VCaP (cell line): ENCODE measurements at regions not wholly inside any gene's neighbourhood (a gene's known extent, or its start where the extent isn't known, plus 50 kb on each side); places are given as distances from the start of the nearest gene placed in this dataset.

ENCODE experiments used
- H3K27ac ChIP-seq: fragments of 450-650 bp; 2 replicates; pipeline ENCODE4 v1.5.1; 2017
- TF ChIP-seq, protein P1 (sequence below): fragments of 450-650 bp; conservative IDR thresholded peaks from 2 replicates; pipeline ENCODE4 v1.5.1; 2017; ENCODE audit warnings: mild to moderate bottlenecking, moderate library complexity

DNA sequence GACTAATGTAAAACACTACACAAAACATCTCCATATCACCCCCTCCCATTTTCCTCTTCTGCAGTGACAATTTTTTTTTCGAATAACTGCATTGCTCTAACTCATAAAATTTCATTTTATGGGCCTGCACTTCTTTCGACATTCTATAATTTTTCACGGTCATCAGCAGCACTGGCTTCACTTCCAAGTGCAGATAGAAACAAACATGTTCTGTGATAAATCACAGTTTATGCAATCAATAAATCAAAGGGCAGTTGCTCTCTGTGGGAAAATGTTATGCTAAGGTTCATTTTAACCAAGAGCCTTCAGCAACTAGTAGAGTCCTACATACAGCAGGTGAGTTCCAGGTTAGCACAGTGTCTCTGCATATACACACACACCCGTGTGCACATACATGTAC lies 100.1 kb downstream of the GPAM start:
- peak overlapping the region; percentile 37; the same call in 1 of the 2 replicates for H3K27ac ChIP-seq
- TF ChIP-seq, protein P1, sequence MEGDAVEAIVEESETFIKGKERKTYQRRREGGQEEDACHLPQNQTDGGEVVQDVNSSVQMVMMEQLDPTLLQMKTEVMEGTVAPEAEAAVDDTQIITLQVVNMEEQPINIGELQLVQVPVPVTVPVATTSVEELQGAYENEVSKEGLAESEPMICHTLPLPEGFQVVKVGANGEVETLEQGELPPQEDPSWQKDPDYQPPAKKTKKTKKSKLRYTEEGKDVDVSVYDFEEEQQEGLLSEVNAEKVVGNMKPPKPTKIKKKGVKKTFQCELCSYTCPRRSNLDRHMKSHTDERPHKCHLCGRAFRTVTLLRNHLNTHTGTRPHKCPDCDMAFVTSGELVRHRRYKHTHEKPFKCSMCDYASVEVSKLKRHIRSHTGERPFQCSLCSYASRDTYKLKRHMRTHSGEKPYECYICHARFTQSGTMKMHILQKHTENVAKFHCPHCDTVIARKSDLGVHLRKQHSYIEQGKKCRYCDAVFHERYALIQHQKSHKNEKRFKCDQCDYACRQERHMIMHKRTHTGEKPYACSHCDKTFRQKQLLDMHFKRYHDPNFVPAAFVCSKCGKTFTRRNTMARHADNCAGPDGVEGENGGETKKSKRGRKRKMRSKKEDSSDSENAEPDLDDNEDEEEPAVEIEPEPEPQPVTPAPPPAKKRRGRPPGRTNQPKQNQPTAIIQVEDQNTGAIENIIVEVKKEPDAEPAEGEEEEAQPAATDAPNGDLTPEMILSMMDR = no peak

DNA sequence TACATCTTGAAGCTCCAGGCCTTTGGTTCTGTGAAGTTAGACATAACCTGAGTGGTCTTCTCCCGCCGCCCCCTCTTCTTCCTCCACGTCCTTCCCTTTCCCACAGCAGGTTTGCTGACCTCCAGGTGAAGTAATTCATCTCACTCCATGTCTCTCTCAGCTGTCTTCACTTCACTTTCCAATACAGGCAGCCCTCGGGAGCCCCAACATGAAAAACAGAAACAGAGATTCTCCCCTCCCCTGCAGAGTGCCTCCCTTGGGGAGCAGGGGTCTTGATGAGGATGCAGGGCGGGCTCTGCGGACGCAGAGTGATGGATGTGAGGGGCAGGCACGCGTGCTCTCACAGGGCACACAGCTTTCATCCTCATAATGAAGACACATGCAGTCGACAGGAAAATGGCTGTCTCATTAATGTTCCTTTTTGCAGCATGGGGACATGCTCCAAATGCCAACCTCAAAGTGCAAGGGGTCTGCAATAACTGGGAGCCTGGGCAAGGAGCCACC lies 95.6 kb downstream of the GPAM start:
- TF ChIP-seq, protein P1 = no peak
- H3K27ac ChIP-seq = no peak overlapping the region

DNA sequence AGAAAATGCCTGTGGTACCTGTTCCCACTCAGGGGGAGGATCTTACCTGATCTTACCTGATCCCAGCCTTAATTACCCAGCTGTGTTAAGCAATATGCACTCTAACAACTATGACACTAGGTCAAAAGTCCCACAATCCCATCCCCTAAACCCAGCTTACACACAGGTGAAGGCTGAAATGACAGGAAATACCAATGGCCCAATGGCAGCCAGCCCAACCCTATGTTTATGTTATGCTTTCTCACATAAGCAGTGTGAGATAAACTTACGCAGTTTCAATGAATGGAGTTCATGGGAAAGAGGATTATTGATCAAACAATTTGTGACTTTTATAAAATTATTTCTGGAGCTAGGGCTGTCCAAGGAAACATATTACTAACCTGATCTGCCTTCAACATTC lies 91.9 kb downstream of the GPAM start:
- TF ChIP-seq, protein P1 = no peak

DNA sequence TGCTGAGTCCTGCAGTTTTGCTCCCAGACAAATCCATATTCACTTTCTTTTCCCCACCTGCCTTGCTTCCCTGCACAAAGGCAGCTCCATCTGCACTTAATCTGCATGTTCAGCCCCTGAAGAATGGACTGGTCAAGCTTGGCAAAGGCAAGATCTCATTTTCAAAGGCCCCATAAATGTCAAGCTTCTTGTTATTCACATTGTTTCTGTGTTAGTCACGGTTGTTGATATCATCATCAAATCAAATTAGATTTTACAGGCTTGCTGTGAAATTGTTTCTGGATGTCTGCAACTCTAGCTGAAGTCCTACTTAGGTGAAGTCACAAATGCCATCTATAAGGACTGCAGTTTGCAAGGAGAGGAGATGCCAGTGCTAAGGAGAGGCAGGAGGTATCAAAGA lies 91.0 kb downstream of the GPAM start:
- no peak overlapping the region for H3K27ac ChIP-seq
- TF ChIP-seq, protein P1 = no peak

More for the DNA sequence above, 91.9 kb downstream of the GPAM start:
- H3K27ac ChIP-seq = no peak overlapping the region

DNA sequence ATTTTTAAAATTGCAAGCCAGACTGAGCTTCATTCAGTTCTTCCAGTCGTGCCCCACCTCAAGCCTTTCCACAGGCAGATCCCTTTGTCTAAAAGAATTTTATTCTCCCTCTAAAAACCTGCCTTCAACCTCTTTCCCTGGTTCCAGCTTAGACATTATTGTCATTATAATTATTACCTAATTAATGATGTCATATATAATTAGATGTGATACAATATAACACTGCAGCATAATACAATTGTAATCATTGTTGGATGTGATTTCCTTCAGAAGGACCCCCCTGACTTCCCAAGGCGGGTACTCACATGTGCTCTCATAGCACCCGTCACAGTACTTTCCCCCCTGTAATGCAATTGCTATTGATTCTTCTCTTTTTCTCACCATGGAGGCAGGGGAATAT lies 88.6 kb downstream of the GPAM start:
- H3K27ac ChIP-seq = no peak overlapping the region
- TF ChIP-seq, protein P1 = no peak

DNA sequence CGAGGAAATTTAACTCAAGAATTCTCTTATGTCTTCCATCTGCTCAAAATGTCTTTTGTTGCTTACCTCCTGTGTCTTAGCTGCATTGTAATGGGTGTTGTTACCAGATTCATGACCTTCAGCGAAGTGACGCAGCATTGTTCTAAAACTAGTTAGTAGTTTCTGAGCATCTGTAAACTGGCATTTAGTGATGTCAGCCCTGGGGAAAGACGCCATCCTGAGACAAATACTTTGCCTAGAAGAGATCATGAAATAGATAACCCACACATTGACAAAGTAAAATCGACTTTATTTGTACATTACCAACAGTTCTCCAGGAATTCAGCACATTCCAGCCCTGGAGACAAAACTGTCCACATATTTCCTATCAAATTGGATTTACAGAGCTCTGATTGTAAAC lies 87.8 kb downstream of the GPAM start:
- H3K27ac ChIP-seq = no peak overlapping the region
- TF ChIP-seq, protein P1 = no peak

DNA sequence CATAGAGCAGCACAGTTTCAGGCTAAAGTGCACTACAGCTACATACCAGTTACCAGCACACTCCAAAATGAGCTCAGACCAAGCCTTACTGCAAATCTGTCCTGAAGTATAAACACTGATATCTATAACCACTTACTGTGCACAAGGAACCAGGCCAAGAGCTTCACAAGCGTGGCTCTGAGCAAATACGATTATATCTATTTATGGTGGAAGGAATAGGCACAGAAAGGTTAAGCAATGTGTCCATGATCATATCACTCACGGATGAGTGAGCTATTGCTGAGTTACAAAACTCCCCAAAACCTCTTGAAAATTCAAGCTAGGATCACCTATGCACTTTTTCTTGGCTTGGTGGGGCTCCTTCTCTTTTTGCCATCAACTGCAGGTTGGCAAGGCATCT lies 84.9 kb downstream of the GPAM start:
- TF ChIP-seq, protein P1 = no peak
- H3K27ac ChIP-seq = peak overlapping the region; percentile 63
